Parathyroid adenoma (tissue), 2 donors: ENCODE measurements at regions not wholly inside any gene's neighbourhood (a gene's known extent, or its start where the extent isn't known, plus 50 kb on each side); places are given as distances from the start of the nearest gene placed in this dataset.

Source experiments
- H2AFZ ChIP-seq: fragments of 300-600 bp; sonication (generic); one replicate; pipeline ENCODE4 v1.7.0; 2017; ENCODE audit warnings: antibody characterized with exemption, mild to moderate bottlenecking
- H3K27ac ChIP-seq: fragments of 300-600 bp; sonication (generic); one replicate; pipeline ENCODE4 v1.7.0; 2017
- H3K27me3 ChIP-seq: fragments of 300-600 bp; sonication (generic); one replicate; pipeline ENCODE4 v1.7.0; 2017; ENCODE audit warnings: low read length; ENCODE audit not compliant: control insufficient read depth, insufficient read depth
- H3K36me3 ChIP-seq: fragments of 300-600 bp; sonication (generic); one replicate; pipeline ENCODE4 v1.7.0; 2017; ENCODE audit warnings: low read length; ENCODE audit not compliant: control insufficient read depth, insufficient read depth
- H3K4me1 ChIP-seq: fragments of 300-600 bp; sonication (generic); one replicate; pipeline ENCODE4 v1.7.0; 2017; ENCODE audit warnings: control low read depth
- H3K4me2 ChIP-seq: fragments of 300-600 bp; sonication (generic); one replicate; pipeline ENCODE4 v1.7.0; 2017; ENCODE audit warnings: low read length
- H3K4me3 ChIP-seq: fragments of 300-600 bp; sonication (generic); one replicate; pipeline ENCODE4 v1.7.0; 2017; ENCODE audit warnings: low read depth, low read length
- H3K79me2 ChIP-seq: fragments of 300-600 bp; sonication (generic); one replicate; pipeline ENCODE4 v1.7.0; 2017; ENCODE audit warnings: control low read depth
- H3K9ac ChIP-seq: fragments of 300-600 bp; sonication (generic); one replicate; pipeline ENCODE4 v1.7.0; 2017; ENCODE audit warnings: mild to moderate bottlenecking
- H3K9me3 ChIP-seq: fragments of 300-600 bp; sonication (generic); one replicate; pipeline ENCODE4 v1.7.0; 2017; ENCODE audit warnings: low read length; ENCODE audit not compliant: control insufficient read depth
- CTCF ChIP-seq: fragments of 300-600 bp; sonication (generic); IDR thresholded peaks from one replicate; pipeline ENCODE4 v1.7.0; 2017; ENCODE audit warnings: antibody characterized with exemption, mild to moderate bottlenecking
- donor health status: primary hyperparathyroidism.

GRCh38 chr15:31811641-31812040 lies 218.7 kb upstream of the CHRNA7 start:
- Histone ChIP-seq H3K4me3 (no peak overlapping the region), H3K27me3 (no peaks in the 10 kb centered on the region), H3K9ac (no peak overlapping the region), H3K79me2 (peaks cover 2% of the 10 kb centered on the region), H3K27ac (no peak overlapping the region), H3K4me1 (no peaks in the 10 kb centered on the region), H3K36me3 (no peaks in the 10 kb centered on the region), H3K4me2 (no peak overlapping the region), H2AFZ (no peak overlapping the region), H3K9me3 (no peaks in the 10 kb centered on the region)
- TF ChIP-seq CTCF: no peak

- H3K27me3 ChIP-seq: no peaks in the 10 kb centered on the region
- no peaks in the 10 kb centered on the region for H3K4me1 ChIP-seq
- no peak overlapping the region for H2AFZ ChIP-seq
- H3K36me3 ChIP-seq: no peaks in the 10 kb centered on the region
- H3K27ac ChIP-seq: no peak overlapping the region
- no peak overlapping the region for H3K9ac ChIP-seq
- no peak for TF ChIP-seq CTCF
- no peak overlapping the region for H3K4me2 ChIP-seq
- peaks cover 2% of the 10 kb centered on the region for H3K79me2 ChIP-seq
- no peaks in the 10 kb centered on the region for H3K9me3 ChIP-seq
- no peak overlapping the region for H3K4me3 ChIP-seq
These were observed 216.2 kb upstream of the CHRNA7 start for GRCh38 chr15:31814082-31814481.

- H3K27me3 ChIP-seq: no peaks in the 10 kb centered on the region
- TF ChIP-seq CTCF: no peak
- no peak overlapping the region for H3K9ac ChIP-seq
- H3K27ac ChIP-seq: no peak overlapping the region
- no peaks in the 10 kb centered on the region for H3K4me1 ChIP-seq
- H2AFZ ChIP-seq: no peak overlapping the region
- no peak overlapping the region for H3K4me3 ChIP-seq
- no peak overlapping the region for H3K4me2 ChIP-seq
- peaks cover 2% of the 10 kb centered on the region for H3K79me2 ChIP-seq
- H3K9me3 ChIP-seq: no peaks in the 10 kb centered on the region
- no peaks in the 10 kb centered on the region for H3K36me3 ChIP-seq
These were observed 214.7 kb upstream of the CHRNA7 start for GRCh38 chr15:31815411-31816155.

GRCh38 chr15:31822463-31822862 lies 207.9 kb upstream of the CHRNA7 start:
- no peak overlapping the region for H2AFZ ChIP-seq
- H3K36me3 ChIP-seq: no peaks in the 10 kb centered on the region
- no peak for TF ChIP-seq CTCF
- H3K4me2 ChIP-seq: no peak overlapping the region
- no peak overlapping the region for H3K4me3 ChIP-seq
- H3K4me1 ChIP-seq: no peaks in the 10 kb centered on the region
- H3K79me2 ChIP-seq: no peaks in the 10 kb centered on the region
- no peaks in the 10 kb centered on the region for H3K9me3 ChIP-seq
- no peak overlapping the region for H3K27ac ChIP-seq
- H3K9ac ChIP-seq: no peak overlapping the region
- no peaks in the 10 kb centered on the region for H3K27me3 ChIP-seq

- Histone ChIP-seq H3K27ac (no peak overlapping the region), H3K4me3 (no peak overlapping the region), H3K4me2 (no peak overlapping the region), H2AFZ (no peak overlapping the region), H3K9ac (no peak overlapping the region), H3K27me3 (no peaks in the 10 kb centered on the region), H3K36me3 (no peaks in the 10 kb centered on the region), H3K9me3 (no peaks in the 10 kb centered on the region), H3K4me1 (no peaks in the 10 kb centered on the region), H3K79me2 (no peaks in the 10 kb centered on the region)
- no peak for TF ChIP-seq CTCF
These were observed 206.3 kb upstream of the CHRNA7 start for GRCh38 chr15:31824024-31824423.
